SKM-1 treated with dmso at 0.1 percent for 144 hours (cell line): ENCODE measurements at regions not wholly inside any gene's neighbourhood (a gene's known extent, or its start where the extent isn't known, plus 50 kb on each side); places are given as distances from the start of the nearest gene placed in this dataset.
"Not testable (repeated sequence)": the region's sequence is repeated elsewhere in the genome, so short reads cannot be mapped to it uniquely, and the experiment has no call there.

ENCODE experiments used
- DNase-seq: peaks from one replicate; lab custom pipeline; 2025; ENCODE audit not compliant: unreplicated experiment; lab: John Stamatoyannopoulos, UW

- DNase-seq, result no peak
These were observed 212.1 kb upstream of the NUDT12 start for GRCh38 chr5:103774721-103775120.

DNA sequence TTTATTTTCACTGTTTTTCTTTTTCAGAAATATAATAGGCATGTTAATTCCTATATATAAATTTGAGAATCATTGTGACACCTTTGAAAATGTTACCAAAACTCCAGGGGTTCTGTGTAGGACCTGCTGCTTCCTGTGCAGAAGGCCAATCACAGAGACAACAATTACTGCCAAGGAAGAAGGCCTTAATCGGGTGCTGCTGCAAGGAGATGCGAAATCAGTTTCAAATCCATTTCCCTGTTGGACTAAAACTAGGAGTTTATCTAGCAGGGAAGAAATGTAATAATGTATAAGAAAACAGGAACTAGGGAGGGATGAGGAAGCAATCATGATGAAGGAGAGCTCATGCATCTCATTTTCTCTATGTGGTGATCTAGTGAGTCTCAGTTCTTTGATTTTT is 209.7 kb upstream of the NUDT12 start:
- DNase-seq, result no peak

DNA sequence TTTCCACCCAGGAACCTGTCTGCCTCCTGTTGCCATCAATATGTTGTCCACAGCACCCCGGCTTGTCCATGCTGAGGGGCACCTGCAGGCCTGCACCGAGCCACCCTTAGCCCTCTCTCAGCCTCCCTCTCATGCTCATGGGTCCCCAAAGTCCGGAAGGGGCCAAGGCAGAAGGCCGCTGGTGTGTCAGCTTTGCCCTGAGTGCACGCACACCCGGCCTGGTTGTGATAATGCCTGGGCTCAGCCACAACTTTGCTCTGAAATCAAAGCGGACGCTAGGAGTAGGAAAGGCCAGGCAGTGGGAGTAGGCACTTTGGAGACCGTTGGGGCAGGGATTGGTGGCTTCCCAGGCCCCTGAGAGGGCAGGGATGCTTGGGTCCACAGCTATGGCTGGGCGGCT is 201.8 kb upstream of the NUDT12 start:
- DNase-seq, result no peak

GRCh38 chr5:103758996-103759395 is 196.4 kb upstream of the NUDT12 start:
- DNase-seq, result no peak

- no peak for DNase-seq
These were observed 193.4 kb upstream of the NUDT12 start for GRCh38 chr5:103755974-103756373.

DNA sequence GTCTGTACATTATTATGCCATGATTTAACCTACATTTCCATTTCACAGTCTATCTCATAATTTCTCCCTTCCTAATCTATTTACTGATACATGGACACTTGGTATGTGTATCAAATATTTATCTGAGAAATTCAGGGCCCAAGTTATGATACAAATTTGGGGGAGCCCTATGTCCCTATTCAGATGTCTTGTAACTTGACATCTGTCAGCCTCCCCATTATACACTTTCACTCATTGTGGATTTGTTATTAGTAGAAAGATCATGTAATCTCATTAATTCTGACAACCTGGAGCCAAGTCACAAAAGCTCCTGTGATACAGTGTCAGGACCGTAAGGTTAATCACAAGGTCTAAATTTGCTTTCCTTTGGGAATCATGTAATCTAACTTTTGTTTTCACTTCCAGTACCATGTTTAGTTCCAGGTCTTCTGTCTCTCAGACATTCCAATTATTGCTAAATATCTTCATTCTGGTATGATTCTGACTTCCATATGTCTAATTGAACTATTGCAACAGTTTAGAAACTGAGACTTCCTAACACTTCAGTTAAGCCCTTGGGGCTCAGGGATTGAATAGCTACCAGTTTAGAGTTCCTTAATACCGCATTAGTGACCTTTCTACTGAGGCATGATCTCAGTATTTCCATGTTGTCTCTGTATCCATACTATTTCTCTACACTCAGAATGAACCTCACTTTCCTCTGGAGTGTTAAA is 182.9 kb upstream of the NUDT12 start:
- DNase-seq, result no peak

DNA sequence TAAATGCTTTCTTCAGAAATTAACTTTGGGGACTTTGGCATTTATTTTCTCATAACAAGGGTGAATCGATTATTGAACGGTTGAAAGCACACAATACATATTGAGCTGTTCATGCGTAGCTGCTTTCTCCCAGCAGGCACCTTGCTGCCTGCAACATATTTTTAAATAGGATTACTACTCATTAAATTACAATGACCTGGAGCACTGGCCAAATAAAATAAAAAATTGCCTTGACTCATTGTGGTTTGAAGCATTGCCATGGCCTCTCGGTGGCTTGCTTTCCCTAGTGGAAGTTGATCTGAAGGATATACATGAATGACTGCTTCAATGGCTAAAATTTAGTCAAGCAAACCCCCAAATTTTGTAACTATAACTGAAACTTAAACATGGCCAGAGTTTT is 181.6 kb upstream of the NUDT12 start:
- no peak for DNase-seq

DNA sequence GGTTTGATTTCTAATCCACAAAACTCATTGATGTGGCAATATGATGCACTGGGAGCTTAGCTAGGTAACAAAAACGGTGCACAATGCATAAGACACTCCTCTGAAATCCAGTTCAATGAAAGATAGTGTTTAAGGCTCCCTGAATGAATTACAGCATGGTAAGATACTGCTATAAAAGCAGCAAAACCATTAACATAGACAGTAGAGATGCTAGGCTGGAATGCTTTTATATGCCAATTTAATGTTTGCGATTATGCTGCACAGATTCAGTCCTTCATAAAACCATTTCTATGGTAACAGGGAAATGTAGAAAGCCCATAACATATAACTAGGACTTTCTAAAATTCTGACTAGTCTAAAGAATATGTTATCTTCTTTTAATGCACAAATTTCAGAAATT is 180.8 kb upstream of the NUDT12 start:
- no peak for DNase-seq

- no peak for DNase-seq
These were observed 179.4 kb upstream of the NUDT12 start for GRCh38 chr5:103741984-103742383.

DNA sequence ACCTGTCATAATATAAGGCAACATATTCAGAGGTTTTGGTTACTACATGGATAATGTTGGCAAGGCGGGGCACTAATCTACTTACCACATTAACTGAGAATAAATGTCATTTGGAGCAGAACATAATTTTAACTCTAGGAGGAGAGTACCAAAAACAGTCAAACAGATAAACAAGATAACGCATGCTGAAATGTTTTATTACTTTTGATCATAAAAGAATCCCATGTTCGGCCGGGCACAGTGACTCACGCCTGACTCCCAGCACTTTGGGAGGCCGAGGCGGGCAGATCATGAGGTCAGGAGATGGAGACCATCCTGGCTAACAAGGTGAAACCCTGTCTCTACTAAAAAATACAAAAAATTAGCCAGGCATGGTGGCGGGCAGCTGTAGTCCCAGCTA is 173.8 kb upstream of the NUDT12 start:
- DNase-seq, result not testable (repeated sequence)

GRCh38 chr5:103724271-103724670 is 161.7 kb upstream of the NUDT12 start:
- no peak for DNase-seq

- DNase-seq, result no peak
These were observed 158.6 kb upstream of the NUDT12 start for GRCh38 chr5:103721183-103721582.

- no peak for DNase-seq
These were observed 155.5 kb upstream of the NUDT12 start for GRCh38 chr5:103718108-103718507.

- DNase-seq, result no peak
These were observed 146.0 kb upstream of the NUDT12 start for GRCh38 chr5:103708601-103709000.

DNA sequence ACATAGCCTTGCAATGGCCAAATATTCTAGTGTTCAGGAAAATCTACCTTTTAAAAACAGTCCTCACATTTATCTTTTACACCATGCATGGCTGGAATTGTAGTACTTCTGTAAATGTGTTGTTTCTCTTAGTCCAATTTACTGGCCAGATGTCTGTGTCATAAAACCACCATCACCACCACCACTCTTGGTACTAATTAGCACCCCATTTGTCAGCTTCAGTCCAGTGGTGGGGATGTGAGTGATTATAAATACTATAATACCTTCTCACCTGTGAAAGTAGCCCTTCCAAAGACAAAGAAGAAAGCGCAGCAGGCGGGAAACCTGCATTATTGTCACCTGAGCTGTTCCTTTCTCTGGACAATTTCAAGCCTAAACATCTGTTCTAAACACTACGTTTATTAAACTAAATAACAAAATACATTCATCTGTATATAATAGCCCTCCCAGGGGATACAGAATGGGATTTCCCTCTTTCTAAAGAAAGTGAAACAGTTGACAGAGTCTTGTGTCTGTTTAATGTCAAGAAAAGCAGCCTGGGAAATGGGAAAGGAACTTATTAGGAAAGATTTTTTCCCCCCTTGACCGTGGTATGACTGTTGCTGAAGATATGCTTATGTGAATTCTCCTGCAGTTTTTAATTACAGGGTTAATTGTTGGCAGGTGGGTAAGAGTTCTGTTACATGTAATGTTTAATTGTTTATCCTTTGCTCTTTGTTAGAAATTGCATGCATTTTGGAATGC is 144.5 kb upstream of the NUDT12 start:
- no peak for DNase-seq

GRCh38 chr5:103703617-103704016 is 141.0 kb upstream of the NUDT12 start:
- no peak for DNase-seq

- no peak for DNase-seq
These were observed 130.9 kb upstream of the NUDT12 start for GRCh38 chr5:103693517-103693916.

DNA sequence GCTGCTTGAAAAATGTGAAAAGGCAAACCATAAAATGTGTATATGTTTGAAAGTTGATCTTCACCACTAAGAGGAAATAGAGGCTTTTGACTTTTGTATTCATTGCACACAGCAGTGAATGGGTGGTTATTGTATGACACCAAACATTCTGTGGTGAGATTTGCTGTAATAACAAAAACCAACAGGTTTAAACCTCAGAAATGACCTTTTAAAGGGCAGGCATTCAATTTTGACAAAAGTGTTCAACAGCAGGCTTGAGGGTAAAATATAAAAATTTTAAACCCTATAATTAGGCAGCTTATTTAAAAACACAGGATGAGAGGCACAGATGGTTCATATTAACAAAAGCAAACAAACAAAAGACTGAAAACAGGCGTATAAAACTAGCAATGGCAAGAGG is 128.1 kb upstream of the NUDT12 start:
- DNase-seq, result no peak

- no peak for DNase-seq
These were observed 117.3 kb upstream of the NUDT12 start for GRCh38 chr5:103679873-103680272.

DNA sequence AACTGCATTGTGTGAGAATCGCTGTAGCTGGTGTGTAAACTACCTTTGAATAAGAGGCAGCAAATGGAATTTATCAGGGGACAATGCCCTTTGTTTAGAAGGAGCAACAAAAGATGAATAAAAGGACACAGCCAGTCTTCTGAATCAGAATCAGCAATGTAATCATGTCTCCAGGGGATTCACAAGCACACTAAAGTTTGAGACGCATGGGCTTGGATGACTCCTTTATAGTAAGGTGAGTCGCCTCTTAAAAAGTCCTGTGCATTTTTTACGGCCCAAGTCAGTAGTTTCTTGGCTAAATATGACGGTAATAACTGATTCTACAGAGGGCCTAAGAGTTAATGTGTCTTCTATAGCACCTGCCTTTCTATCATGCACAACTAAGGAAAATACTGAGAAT is 113.6 kb upstream of the NUDT12 start:
- not testable (repeated sequence) for DNase-seq

DNA sequence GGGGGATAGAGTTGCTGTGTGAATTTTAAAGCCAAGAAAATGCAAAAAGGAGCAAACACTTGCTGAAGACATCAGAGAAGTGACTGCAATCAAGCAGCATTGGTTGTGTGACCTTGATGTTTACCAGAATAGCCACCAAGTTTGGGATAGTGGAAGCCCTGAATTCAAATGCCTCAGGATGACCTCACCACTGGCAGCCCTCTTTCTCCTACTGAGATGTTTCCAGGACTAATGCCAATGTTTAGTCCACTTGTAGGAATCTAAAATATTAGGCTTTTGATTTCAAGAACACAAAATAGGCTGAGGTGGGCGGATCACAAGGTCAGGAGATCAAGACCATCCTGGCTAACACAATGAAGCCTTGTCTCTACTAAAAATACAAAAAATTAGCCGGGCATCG is 112.2 kb upstream of the NUDT12 start:
- no peak for DNase-seq

DNA sequence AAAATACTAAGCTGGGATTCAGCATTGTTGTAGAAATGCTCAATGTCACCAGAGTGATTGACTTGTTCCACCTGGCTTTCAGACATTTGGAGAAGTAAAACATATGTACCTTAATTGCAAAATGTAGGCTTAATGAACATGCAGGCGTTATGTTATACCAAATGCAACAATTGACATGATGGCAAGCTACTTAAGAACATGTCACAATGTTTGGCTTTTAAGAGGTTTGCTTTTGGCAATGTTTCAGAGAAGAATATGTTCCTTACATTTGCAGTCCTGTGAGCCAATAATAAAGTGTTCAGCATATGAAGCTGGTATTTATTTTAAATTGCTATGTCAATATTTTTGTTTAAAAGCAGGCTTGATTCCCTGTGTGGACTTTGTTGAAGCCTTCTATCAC is 111.7 kb upstream of the NUDT12 start:
- DNase-seq, result no peak

DNA sequence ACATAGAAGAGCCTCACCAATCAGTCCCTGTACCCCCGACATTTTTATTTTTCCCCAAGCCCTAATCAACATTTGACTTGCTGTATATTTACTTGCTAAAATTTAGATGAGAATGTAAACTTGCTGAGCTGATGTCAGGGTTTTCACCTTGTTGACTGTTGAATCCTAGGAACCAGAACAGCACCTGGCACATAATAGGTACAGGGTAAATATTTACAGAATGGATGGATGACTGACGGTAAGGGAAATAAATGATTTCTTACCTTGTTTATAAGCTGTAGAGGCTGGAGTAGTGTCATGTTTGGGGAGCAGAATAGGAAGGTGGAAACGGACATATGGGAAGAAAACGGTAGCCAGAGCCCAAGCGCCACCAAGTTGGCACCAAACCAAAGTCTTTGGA is 107.0 kb upstream of the NUDT12 start:
- DNase-seq, result no peak
